Erythroblast (primary cell): ENCODE measurements at regions not wholly inside any gene's neighbourhood (a gene's known extent, or its start where the extent isn't known, plus 50 kb on each side); places are given as distances from the start of the nearest gene placed in this dataset.
"Not testable (repeated sequence)": the region's sequence is repeated elsewhere in the genome, so short reads cannot be mapped to it uniquely, and the experiment has no call there.

ENCODE experiments used
- GATA1 ChIP-seq: IDR thresholded peaks from 2 replicates; pipeline ENCODE4 v1.6.1; 2011; ENCODE audit warnings: low read depth, mild to moderate bottlenecking, control low read depth, low read length, moderate library complexity
- POLR2A ChIP-seq: IDR thresholded peaks from 2 replicates; pipeline ENCODE4 v1.6.1; 2011; ENCODE audit warnings: mild to moderate bottlenecking, low read length

DNA sequence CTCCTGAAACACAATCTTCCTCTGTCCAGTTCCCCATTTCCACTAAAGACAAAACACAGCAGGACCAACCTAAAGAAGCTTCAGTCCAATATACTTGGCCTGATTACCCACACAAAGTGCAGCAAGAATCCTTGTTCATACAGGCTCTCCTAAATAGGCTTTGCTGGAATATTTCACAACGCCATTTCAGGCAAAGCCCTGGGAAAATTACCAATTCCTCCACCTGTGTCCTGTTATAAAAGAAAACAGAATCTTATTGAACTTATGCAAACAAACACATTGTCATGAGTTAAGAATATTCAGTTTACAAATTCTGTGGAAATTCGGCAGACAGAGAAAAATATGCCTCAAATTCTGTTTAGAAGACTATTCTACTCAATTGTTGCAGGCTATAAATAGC is 115.0 kb upstream of the NBPF11 start:
- not testable (repeated sequence) for TF ChIP-seq POLR2A, GATA1
